Stimulated activated CD8-positive, alpha-beta memory T cell treated with anti-CD3 and anti-CD28 coated beads, Interleukin-4, amount 100 ng/mL, for 48 hours (primary cell): ENCODE measurements at regions not wholly inside any gene's neighbourhood (a gene's known extent, or its start where the extent isn't known, plus 50 kb on each side); places are given as distances from the start of the nearest gene placed in this dataset.
"Not testable (repeated sequence)": the region's sequence is repeated elsewhere in the genome, so short reads cannot be mapped to it uniquely, and the experiment has no call there.

Source experiments
- DNase-seq: peaks from one replicate; pipeline ENCODE4 v3.0.0-alpha.2; 2020

DNA sequence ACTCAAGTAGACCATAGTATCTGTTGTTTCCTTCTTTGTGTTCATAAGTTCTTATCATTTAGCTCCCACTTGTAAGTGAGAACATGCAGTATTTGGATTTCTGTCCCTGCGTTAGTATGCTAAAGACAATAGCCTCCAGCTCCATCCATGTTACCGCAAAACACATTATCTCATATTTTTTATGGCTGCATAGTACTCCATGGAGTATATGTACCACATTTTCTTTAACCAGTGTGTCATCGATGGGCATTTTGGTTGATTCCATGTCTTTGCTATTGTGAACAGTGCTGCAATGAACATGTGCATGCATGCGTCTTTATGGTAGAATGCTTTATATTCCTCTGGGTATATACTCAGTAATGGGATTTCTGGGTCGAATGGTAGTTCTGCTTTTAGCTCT lies 148.1 kb upstream of the IRS2 start:
- DNase-seq: not testable (repeated sequence)

DNA sequence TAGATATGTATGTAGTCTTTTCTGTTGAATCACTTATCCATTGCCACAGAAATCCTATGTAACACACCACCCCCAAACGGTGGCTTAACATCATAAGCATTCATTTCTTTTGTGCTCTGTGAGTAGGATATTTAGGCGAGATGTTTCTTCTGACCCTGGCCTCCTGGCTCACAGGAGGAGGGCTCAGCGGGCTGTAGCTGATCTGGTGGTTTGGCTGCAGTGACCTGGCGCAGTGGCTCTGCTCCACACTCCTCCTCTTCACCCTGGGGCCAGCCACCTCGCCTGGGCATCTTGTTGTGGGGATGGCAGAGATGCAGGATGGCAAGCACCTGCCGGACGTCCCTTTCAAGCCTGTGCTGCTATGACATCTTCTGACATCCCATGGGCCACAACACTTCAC lies 147.1 kb upstream of the IRS2 start:
- no peak for DNase-seq

DNA sequence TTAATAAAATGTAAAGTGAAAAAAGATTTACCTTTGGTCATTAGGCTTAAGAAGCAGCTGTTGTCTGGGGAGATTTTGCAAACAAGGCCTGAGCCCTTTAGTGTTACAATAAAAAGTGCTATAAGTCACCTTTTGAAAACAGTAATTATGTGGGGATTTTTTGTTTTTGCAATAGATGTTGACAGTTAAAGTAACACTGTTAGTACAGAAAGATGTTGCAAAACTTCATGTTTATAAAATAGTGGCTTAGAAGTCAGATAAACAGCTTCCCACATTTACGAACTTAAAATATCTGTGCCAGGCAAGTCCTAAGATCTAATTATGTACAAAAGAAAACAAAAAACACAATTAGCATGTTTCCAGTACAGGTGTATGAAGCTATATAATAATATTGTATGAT lies 138.0 kb upstream of the IRS2 start:
- DNase-seq: no peak

DNA sequence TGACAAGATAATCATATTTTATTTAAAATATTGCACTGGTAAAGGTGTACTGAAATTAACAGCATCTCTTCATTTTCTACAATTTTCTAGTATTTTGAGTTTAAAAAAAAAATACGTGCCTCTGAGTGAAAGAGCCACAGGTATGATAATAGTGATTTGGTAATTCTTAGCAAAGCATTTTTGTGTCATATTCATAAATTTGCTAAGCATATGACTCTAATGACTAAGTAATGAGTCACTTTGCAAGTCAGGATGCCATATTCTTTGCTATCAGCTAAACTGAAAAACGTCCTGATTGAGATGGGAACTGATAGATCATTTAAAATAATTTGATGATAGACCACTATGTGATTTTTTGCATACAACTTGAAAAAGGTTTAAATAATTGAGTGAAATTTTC lies 136.1 kb upstream of the IRS2 start:
- no peak for DNase-seq

DNA sequence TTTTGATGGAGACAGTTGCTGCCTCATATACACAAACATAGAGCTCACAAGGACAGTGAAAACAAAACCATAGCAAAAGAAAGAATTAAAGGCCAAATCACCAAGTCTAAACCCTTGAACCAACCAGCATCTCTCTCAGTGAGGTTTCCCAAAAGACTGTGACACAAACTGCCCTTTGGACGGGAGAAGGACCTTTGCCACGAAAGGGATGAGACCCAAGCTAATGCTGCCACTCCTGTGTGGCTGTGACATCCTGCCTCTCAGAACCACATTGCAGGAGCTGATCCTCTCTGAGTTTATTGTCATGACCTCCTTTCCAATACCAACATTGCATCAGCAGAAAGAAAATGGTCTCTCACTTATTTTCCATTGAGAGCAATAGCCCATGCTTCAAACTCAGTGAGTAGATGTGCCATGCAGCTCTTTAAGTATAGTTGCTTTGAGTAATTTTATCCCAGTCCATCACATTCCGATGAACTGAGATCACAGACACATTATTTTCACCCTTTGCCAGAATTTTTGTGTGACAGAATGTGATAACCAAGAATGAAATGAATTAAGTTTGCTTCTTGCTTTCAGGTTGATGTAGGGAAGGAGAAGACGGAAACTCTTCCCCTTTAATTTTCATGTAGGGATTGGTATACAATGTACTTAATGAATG lies 133.5 kb upstream of the IRS2 start:
- no peak for DNase-seq

DNA sequence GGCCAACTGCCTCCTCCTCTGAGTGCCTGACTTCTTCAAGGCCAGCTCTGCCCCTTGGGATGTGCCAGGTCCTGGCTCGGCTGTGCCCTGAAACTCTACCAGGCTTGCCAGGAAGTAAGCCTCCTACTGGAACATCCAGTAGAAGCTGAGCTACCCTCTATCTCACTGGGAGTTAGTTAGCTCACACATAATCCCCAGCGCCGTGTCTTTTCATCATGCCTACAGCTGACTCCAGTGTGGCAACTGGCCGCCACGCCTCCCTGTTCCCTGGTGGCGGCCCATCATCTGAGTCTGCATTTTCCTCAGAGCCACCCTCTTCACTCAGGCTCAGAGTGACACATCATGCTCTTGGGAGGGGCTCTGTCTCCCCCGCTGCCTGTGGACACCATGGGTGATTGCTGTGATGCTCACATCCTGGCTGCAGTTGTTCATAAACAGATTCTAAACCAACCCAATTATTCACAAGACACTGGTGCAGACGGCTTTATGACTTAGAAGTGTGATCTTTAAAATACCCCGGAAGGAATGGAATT lies 131.9 kb upstream of the IRS2 start:
- DNase-seq: no peak

DNA sequence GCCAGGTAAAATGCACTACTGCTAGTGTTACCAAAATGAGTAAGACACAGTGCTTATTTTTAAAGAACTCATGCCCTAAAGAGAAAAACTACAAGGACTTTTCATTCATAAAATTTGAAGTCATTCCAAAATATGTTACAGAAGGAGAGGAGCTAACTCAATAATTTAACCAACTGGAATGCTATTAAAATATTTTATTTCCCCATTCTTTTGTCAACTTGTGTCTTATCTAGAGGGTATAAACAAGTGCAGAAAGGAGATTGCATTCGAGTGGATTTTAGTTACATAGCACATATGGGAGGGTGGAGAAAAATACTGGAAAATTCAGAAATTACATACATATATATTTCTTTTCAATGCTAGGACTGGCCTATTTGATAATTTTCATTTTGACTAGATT lies 131.0 kb upstream of the IRS2 start:
- no peak for DNase-seq

DNA sequence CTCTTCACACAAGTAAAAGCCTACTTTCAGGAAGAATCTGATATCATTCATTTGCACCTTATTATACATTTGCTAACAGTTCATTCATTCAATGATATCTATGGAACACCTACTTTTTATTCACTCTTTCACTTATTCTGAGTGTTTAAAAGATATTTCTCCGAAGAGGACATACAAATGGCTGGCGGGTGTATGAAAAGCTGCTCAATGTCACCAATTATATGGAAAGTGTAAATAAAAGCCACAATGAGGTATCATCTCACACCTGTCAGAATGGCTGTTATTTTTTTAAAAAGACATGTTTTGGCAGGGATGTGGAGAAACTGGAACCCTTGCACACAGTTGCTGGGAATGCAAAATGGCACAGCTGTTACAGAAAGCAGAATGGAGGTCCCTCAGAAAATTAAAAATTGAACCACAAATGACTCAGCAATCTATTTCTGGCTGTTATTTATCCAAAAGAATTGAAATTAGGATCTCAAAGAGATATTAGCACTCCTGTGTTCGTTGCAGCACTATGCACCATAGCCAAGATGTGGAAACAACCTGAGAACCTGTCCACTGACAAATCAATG lies 127.6 kb upstream of the IRS2 start:
- no peak for DNase-seq

DNA sequence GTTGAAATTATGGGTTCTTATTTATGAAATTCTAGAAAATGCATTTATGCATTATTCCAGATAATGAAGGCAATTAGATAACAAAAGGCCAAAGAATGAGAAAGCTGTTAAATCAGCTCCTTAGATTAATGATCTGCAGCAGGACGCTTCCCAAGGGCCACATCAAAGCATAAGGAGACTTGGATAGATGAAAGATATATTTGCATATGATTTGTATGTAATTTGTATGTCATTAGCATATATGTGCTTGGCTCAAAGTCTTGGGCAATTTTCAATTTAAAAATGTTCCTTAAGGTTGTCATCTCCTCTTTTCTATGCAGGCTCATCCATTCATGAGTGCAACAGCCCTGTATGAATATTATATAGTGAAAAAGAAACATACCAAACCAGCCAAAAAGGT lies 126.8 kb upstream of the IRS2 start:
- DNase-seq: no peak

DNA sequence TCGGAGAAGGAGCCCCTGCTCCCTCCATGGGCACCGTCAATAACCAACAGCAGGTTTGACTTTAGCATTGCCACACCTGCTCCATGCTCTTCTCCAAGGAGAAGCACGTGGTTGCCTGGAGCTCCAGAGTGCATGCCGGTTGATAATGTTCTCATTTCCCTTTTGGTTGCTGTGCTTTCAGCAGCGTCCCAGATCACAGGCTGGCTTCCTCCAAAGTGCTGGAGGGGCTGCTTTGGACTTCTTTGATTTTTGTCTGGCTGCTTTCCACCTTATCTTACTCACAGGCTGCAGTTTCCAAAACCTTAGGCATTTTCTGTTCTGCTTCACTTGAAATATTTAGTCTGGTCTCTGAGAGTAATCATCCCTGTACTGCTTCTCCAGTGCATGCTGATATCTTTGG lies 123.8 kb upstream of the IRS2 start:
- no peak for DNase-seq

DNA sequence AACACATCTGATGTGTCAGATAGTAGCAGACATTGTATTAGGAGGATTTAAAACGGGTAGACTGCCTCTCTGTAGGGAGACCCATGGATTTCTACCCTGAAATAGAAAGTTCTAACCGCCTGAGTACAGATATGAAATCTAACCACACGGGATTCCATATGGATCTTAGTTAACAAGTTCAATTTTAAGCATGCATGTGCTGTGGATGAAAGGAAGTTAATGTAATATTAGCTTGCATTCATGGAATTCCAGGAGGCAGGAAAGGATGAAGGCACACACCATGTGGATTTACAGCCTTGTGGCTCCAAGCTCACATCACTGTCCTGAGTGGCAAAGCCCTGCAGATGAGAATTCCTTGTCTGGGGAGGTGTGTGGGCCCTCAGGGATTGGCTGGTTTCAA lies 120.6 kb upstream of the IRS2 start:
- DNase-seq: no peak

DNA sequence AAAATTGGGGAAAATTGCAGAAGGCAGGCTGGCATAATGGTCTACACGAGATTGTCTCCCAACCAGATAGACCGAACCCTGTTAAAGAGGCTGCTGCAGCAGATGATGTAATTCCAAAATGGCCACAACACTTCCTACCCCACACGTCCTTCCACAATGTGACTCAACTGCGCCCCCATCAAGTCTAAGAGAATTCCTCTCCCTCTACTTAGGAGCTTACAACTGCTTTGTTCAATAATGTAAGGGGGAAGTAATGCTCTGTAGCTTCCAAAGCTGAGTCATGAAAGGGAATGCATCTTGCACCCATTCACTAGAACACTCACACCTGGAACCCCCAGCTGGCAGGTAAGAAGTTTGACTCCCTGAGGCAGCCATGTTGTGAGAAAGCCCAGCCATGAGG lies 117.8 kb upstream of the IRS2 start:
- DNase-seq: no peak

DNA sequence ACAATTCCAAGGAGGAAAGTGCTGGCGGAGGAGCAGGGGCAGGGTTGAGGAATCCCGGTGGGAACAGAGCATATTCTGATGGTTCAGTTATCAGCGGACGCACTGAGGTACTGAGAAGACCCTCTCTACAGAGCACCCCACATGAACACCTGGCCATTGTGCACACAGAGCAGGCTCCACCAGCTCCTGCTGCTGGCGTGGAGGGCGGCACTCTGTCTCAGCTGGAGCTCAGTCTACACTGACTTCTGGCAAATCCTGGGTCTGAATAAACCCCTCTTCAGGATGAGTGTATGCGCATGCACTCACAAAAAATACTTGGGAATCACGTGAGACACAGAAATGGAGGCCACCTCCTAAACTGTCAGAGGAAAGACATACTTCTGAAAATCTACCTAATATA lies 114.4 kb upstream of the IRS2 start:
- no peak for DNase-seq

DNA sequence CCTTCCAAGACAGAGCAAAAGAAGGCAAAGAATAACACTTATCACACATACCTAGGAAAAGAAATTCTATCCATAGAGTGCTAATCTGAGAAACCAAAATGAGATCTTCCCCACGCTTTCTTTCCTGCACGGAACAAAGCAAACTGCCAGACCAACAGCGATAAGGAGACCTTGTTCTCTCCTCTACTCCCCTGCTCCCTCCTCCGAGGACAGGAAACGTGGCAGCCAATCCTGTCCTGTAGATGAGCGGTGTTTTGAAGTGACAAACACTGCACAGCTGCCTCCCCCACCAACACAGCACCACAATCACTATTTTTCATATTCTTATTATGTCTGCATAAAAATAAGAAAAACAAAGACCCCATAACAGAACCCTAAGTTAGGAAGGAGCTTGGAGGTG lies 113.9 kb upstream of the IRS2 start:
- DNase-seq: no peak

DNA sequence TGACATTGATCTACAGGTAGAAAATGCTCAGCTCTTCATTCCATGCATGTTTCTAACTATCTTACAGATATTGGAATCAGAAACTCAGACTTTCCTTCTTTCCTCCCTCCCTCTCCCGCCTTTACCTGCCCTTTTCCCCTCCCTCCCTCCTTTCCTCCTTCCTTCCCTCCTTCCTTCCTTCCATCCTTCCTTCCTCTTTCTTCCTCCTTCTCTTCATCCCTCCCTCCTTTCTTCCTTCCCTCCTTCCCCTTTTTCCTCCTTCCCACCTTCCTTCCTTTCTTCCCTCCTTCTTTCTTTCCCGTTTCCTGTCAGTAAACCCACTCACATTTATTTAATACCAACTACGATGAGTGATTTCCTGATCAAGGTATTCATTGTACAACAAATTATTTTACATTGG lies 113.4 kb upstream of the IRS2 start:
- DNase-seq: no peak

DNA sequence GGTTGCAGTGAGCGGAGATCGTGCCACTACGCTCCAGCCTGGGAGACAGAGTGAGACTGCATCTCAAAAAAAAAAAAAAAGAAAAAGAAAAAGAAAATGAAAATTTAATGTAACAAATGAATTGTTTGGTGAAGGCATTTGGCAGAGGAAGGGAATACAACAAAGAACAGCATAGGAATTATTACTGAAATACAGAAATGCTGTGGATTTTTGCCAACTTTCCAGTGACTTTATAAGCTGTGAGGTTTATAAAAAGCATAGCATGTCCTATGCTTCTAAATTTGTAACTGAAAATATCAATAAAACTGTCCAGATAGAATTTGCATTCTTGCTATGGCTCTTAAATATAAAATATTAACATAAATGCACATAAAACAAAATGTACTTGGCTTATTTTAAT lies 112.9 kb upstream of the IRS2 start:
- DNase-seq: no peak

DNA sequence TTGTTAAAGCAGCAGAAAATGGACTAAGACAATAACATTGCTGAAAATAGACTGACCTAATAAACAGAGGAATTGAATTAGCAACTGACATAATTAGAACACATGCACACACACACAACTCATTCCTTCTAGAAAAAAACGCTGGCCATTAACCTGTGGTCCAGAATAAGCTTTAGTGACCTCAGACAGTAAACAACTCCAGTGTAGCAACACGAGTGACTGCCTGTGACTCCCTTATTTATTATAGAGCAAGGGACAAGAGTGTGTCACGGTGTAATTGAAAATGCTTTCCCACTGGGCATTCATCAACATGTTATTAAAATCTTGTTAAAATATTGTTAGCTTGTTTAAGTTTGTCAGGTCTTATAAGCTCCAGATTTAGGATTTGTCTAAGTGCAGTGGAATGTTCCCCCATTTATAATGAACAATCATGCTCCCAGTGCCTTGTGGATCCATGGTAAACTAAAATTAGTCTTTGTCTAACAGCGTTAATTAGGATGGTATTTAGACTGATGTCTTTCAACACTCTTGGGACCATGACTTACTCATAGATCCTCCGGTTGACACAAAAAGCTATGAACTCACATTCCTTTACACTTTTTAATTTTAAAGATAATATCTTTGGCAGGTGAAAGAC lies 111.7 kb upstream of the IRS2 start:
- DNase-seq: no peak

DNA sequence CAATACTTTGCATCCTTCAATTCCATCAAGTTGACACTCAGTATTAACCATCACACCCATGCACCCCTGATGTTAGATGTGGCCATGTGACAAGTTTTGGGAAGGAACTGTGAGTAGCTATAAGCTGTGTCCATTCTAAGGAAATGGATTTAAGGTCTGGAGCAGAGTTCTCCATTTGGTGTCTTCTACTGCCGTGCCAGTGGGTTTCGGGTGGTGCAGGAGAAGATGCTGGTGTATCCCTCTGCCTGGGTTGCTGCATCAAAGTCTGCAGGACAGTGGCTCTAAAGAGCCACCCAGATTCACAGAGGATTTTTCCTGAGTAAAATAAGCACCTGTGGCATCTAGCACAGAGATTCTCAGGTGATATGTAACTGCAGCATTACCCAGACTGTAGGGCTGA lies 105.7 kb upstream of the IRS2 start:
- no peak for DNase-seq

DNA sequence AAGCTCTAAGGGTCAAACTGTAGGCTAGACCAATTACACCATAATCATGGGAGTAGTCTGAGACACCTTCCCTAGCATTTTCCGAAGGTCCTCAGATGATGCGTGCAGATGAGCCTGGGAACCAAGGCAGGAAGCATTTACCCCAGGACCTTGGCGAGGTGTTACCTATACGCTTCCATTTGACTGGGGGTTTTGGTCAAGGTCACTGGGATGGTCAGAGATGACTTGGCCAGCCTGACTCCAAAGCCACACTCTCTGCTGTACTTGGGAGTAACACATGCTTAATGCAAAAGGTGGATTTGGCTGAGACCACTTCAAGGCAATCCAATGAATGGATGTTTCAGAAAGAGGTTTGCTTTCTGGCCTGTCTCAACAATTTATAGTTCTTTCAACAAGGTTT lies 98.9 kb upstream of the IRS2 start:
- DNase-seq: no peak

DNA sequence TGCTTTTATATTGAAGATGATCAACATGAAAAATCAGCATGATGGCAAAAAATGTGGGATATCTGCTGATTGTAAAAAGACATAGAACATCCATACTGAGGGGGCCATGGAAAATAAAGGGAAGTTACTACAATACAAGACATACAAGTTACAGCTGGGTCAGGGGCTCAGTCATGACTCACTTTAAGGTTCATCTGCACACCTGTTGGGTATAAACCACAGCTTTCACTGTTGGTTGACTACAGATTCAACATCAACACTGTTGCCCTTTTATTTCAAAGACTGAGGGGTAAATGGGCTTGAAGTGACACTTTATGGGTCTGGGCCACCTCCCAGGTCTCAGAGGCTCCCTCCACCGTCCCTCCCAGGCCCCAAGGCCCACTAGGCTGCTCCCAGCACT lies 98.1 kb upstream of the IRS2 start:
- DNase-seq: no peak

DNA sequence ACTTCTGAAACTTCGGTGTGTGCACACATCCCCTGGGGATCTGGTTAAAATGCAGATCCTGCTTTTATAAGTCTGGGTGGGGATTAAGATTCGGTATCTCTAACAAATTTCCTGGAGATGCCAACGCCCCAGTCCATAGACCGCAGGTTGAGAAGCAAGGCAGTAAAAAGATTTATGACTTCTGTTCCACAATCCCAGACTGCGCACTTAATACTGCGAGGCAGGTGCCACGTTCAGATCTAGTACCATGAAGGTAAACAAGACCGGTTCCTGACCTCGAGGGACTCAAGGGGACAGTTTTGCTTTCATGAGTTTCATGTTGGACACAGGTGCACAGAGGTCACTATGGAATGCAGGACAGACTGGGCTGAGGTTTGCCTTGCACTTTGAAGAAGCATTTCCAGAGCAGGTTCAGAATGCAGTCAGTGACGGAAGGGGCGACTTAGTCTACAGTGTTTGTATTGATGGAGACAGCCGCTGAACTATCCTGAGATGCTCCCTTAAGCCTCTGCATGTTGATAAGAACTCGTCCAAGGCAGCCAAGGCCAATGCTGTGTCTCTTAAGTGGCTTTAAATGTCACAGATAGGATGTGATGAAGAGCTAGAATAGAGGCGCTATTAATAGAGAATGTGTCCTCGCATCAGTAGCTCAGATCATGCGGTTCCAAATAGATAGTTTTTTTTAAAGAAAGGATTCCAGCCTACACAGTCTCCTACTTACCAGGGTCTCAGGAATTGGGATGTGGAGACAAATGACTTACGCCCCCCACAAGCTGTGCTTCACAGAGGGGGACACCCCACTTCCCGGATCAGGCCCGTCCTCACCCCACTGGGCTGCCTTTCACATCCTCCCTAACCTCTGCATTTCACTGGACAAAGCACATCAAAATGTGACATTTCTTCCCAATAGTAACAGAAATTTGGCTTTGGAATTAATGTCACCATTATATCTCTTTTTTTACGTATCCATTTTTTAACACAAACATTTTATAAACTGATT lies 97.1 kb upstream of the IRS2 start:
- no peak for DNase-seq

DNA sequence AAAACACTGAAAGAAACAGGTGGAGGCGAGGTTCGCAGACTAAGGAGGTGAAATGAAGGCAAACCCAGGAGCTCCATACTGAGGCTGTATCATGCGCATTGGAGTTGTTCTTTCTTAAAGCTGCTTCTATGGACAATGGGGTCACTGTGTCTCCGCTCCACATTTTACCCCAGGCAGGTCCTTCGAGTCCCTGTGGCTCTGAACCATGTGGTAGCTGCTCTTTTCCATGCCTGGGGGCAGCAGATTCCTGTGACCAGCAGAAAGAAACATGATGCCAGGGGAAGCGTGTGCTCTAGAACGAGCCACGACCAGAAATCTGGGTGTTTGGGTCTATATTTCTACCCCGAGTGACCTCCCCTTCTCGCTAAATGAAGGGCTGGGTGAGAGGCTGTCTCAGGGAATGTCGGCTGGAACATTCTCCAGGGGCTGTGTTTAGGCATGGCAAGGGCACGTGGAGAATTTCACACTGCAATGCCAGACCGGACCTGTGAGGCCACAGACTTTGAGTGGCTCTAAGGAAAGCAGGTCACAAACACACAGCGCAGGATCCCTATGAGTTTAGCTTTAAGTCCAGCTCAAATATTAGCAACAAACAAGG lies 95.7 kb upstream of the IRS2 start:
- no peak for DNase-seq

DNA sequence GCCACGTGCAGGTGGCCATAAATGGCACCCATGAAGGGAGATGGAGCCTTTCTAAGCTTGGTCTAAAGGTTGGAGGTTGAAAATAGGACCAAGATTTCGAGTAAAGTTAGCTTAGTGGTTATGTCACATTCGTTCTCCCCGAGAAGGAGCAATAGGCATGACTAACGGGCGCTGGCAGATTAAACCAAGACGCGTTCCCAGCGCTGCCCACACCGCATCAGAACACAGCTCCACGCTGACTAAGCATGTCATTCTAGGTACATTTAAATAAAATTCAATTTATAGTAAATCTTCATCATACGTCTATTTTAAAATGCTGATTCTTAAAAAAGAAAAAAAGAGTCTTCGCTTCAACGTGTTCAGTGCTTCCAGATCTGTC lies 95.0 kb upstream of the IRS2 start:
- DNase-seq: no peak
